Tibial nerve (tissue), 4 donors: ENCODE measurements at regions not wholly inside any gene's neighbourhood (a gene's known extent, or its start where the extent isn't known, plus 50 kb on each side); places are given as distances from the start of the nearest gene placed in this dataset.

Experiments
- DNase-seq, 2 donors: peaks; one replicate each; pipeline ENCODE4 v3.0.0-alpha.2; 2019; ENCODE audit warnings: low spot score in 2 of 2
- H3K27ac ChIP-seq, 4 donors: fragments of 200-600 bp; sonication (generic) in 3 of 4; one replicate each; pipeline ENCODE4 v1.5.1; 2017 to 2019; ENCODE audit warnings: mild to moderate bottlenecking in 1 of 4
- H3K27me3 ChIP-seq, 2 donors: fragments of 200-600 bp; sonication (generic) in 1 of 2; one replicate each; pipeline versions ENCODE4 v1.5.1 to v1.6.0; 2017 to 2019
- H3K36me3 ChIP-seq, 3 donors: fragments of 200-600 bp; sonication (generic); one replicate each; pipeline ENCODE4 v1.5.1; 2018 to 2019
- H3K4me1 ChIP-seq, 4 donors: fragments of 200-600 bp; sonication (generic) in 3 of 4; one replicate each; pipeline ENCODE4 v1.5.1; 2017 to 2019
- H3K4me3 ChIP-seq, 4 donors: fragments of 200-600 bp; sonication (generic) in 3 of 4; one replicate each; pipeline ENCODE4 v1.5.1; 2017 to 2019; ENCODE audit warnings: mild to moderate bottlenecking in 1 of 4, moderate library complexity in 1 of 4
- H3K9me3 ChIP-seq, 4 donors: fragments of 200-600 bp; sonication (generic) in 3 of 4; one replicate each; pipeline ENCODE4 v1.5.1; 2017 to 2019
- EP300 ChIP-seq, 2 donors: sonication (generic); formaldehyde crosslinking; IDR thresholded peaks; one replicate each; pipeline ENCODE4 v1.6.1; 2017; ENCODE audit warnings: antibody characterized with exemption in 2 of 2, mild to moderate bottlenecking in 1 of 2
- POLR2A ChIP-seq, 2 donors: fragments of 450-650 bp; IDR thresholded peaks; one replicate each; pipeline ENCODE4 v1.6.1; 2017; ENCODE audit warnings: antibody characterized with exemption in 2 of 2, mild to moderate bottlenecking in 2 of 2, moderate library complexity in 2 of 2
- WGBS, 2 donors: methylation state at CpG; one replicate each; pipeline ENCODE4 v1.1.5; 2018; 5-methylcytosine and 5-hydroxymethylcytosine counted together
- TF ChIP-seq, protein P1 (sequence below), 5 experiments: fragments of 200-600 bp in 3 of 5; fragments of 450-650 bp in 2 of 5; sonication (generic) in 3 of 5; IDR thresholded peaks; one replicate each; pipeline ENCODE4 v1.5.1; 2016 to 2019; ENCODE audit warnings: antibody characterized with exemption in 5 of 5, mild to moderate bottlenecking in 3 of 5, moderate library complexity in 2 of 5

GRCh38 chr3:178244733-178245709 lies 291.2 kb upstream of the KCNMB2 start:
- 66 to 70% methylated on average over 11 of the region's 11 CpGs for WGBS, 2 donors
- no peaks in the 10 kb centered on the region for H3K36me3 ChIP-seq
- peaks cover 0 to 3% (median 0%) of the 10 kb centered on the region in 4 donors for H3K9me3 ChIP-seq
- H3K27ac ChIP-seq = no peak overlapping the region
- no peak overlapping the region for H3K4me3 ChIP-seq
- H3K27me3 ChIP-seq = no peaks in the 10 kb centered on the region
- TF ChIP-seq POLR2A (IDR thresholded peaks at IDR 0.05) = no peak
- TF ChIP-seq, protein P1, sequence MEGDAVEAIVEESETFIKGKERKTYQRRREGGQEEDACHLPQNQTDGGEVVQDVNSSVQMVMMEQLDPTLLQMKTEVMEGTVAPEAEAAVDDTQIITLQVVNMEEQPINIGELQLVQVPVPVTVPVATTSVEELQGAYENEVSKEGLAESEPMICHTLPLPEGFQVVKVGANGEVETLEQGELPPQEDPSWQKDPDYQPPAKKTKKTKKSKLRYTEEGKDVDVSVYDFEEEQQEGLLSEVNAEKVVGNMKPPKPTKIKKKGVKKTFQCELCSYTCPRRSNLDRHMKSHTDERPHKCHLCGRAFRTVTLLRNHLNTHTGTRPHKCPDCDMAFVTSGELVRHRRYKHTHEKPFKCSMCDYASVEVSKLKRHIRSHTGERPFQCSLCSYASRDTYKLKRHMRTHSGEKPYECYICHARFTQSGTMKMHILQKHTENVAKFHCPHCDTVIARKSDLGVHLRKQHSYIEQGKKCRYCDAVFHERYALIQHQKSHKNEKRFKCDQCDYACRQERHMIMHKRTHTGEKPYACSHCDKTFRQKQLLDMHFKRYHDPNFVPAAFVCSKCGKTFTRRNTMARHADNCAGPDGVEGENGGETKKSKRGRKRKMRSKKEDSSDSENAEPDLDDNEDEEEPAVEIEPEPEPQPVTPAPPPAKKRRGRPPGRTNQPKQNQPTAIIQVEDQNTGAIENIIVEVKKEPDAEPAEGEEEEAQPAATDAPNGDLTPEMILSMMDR (IDR thresholded peaks at IDR 0.05) = no peak
- TF ChIP-seq EP300 (IDR thresholded peaks at IDR 0.05) = no peak
- DNase-seq = no peak
- no peaks in the 10 kb centered on the region for H3K4me1 ChIP-seq

- H3K4me1 ChIP-seq = no peaks in the 10 kb centered on the region
- H3K9me3 ChIP-seq = peaks cover 0 to 3% (median 0%) of the 10 kb centered on the region in 4 donors
- DNase-seq = no peak
- H3K27me3 ChIP-seq = no peaks in the 10 kb centered on the region
- TF ChIP-seq EP300 (IDR thresholded peaks at IDR 0.05) (no peak), POLR2A (IDR thresholded peaks at IDR 0.05) (no peak)
- TF ChIP-seq, protein P1 (IDR thresholded peaks at IDR 0.05) = no peak
- WGBS, 2 donors = 80 to 86% methylated on average over 3 of the region's 3 CpGs
- no peaks in the 10 kb centered on the region for H3K36me3 ChIP-seq
- H3K27ac ChIP-seq = no peak overlapping the region
- no peak overlapping the region for H3K4me3 ChIP-seq
Measured at GRCh38 chr3:178246004-178246403, 290.2 kb upstream of the KCNMB2 start.

DNA sequence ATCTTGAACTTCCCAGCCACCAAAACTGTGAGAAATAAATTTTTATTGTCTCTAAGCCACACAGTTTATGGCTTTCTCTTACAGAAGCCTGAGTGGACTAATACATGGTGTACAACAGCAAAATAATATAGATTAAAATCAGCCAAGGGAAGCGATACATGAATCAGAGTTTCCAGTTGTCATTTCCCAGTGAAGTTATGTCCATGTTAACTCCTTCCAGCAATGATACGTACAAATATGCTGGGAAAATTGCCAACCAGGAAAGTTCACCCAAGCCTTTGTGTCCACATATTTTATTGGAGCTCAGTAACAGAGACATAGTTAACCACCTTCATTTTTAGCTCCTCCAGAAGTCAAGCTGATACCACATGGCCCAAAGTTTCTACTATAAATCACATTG lies 280.9 kb upstream of the KCNMB2 start:
- DNase-seq = no peak
- H3K36me3 ChIP-seq = no peaks in the 10 kb centered on the region
- 59 to 66% methylated on average over 2 of the region's 2 CpGs for WGBS, 2 donors
- H3K4me1 ChIP-seq = no peaks in the 10 kb centered on the region
- TF ChIP-seq POLR2A (IDR thresholded peaks at IDR 0.05) (no peak), EP300 (IDR thresholded peaks at IDR 0.05) (no peak)
- TF ChIP-seq, protein P1 (IDR thresholded peaks at IDR 0.05) = no peak
- H3K4me3 ChIP-seq = no peak overlapping the region
- H3K27me3 ChIP-seq = no peaks in the 10 kb centered on the region
- no peaks in the 10 kb centered on the region for H3K9me3 ChIP-seq
- H3K27ac ChIP-seq = no peak overlapping the region

- Histone ChIP-seq H3K4me1 (peaks cover 0 to 5% (median 0%) of the 10 kb centered on the region in 4 donors), H3K27ac (no peak overlapping the region), H3K9me3 (no peaks in the 10 kb centered on the region), H3K4me3 (no peak overlapping the region), H3K27me3 (no peaks in the 10 kb centered on the region), H3K36me3 (no peaks in the 10 kb centered on the region)
- TF ChIP-seq, protein P1 (IDR thresholded peaks at IDR 0.05) = no peak
- no peak for TF ChIP-seq EP300 (IDR thresholded peaks at IDR 0.05)
- no peak for TF ChIP-seq POLR2A (IDR thresholded peaks at IDR 0.05)
- WGBS, 2 donors = 90 to 91% methylated on average over 4 of the region's 4 CpGs
- no peak for DNase-seq
Measured at GRCh38 chr3:178257491-178257890, 278.7 kb upstream of the KCNMB2 start.

GRCh38 chr3:178258121-178258520 lies 278.1 kb upstream of the KCNMB2 start:
- Histone ChIP-seq H3K27me3 (no peaks in the 10 kb centered on the region), H3K27ac (no peak overlapping the region), H3K4me1 (peaks cover 0 to 5% (median 0%) of the 10 kb centered on the region in 4 donors), H3K9me3 (no peaks in the 10 kb centered on the region), H3K4me3 (no peak overlapping the region), H3K36me3 (no peaks in the 10 kb centered on the region)
- no peak for DNase-seq
- TF ChIP-seq, protein P1 (IDR thresholded peaks at IDR 0.05) = no peak
- no peak for TF ChIP-seq EP300 (IDR thresholded peaks at IDR 0.05)
- TF ChIP-seq POLR2A (IDR thresholded peaks at IDR 0.05) = no peak
- 88% methylated on average over 1 of the region's 1 CpG for WGBS, 2 donors
